ENCODE measurements at regions not wholly inside any gene's neighbourhood (a gene's known extent, or its start where the extent isn't known, plus 50 kb on each side); places are given as distances from the start of the nearest gene placed in this dataset.
"Not testable (repeated sequence)": the region's sequence is repeated elsewhere in the genome, so short reads cannot be mapped to it uniquely, and the experiment has no call there.

DNA sequence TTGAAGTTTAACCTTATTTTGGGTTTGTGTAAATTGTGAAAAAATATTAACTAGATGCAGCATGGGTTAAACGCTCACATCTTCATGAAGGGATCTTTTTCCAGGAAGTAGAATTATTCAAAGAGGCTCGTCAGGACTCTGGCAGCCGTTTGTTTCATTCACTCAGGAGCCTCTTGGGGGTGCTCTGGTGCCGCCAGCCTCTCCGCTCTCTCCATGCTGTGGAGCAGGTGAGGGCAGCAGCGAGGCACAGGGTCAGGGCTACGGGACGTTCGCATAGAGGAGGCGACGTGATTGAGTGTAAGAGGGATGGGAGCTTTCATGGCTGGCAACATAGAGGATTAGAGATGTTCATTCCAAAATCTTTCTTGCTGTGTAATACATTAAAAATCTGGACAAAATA, 110.8 kb downstream of the GOLGA6L22 start:
- no CpG with 5 or more reads among the region's 11 CpGs for WGBS, 2 experiments (ENCODE audit: extremely low coverage in 1 of 2, insufficient coverage in 1 of 2, insufficient read length in 1 of 2, insufficient replicate concordance in 2 of 2, low coverage in 1 of 2, low lambda C conversion rate in 2 of 2, missing lambda C conversion rate in 1 of 2)
- CTCF ChIA-PET (ENCODE audit: partially characterized antibody) = not testable (repeated sequence)

DNA sequence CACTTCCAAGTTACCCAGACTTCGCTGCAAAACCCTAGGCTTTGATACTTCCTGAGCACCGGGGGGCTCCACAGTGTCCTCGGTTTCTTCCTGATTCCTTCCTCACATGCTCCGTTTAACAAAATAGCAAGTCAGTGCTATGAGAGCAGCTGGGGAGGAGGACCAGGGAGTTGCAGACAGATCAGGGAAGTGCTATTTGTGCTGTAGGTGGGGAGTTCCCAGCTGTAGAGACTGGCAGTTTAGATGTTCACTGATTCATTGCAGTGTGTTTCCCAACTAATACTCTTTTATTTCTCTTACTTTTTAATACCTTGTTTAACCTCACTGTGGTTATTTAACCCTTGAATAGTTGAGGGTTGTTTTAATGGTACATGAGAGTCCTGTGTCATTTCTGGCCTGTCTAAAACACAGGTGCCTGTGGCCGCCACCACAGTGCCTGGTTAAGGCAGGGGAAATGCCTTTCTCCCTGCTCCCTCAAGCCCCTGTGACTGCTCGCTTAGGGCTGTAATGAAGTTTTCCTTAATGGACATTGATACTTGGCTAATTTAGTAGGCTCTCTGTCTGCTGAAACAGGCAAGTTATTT, 113.5 kb downstream of the GOLGA6L22 start:
- H2BK12ac ChIP-seq (ENCODE audit: low read depth, low read length); H2BK15ac ChIP-seq (ENCODE audit: low read length); H3K79me2 ChIP-seq (ENCODE audit: control insufficient read depth in 1 of 2, insufficient read depth in 2 of 2, low read length in 2 of 2); H2BK5ac ChIP-seq (ENCODE audit: low read depth, low read length); H2BK20ac ChIP-seq (ENCODE audit: low read length); H3K79me1 ChIP-seq (ENCODE audit: low read depth, low read length); DNase-seq (ENCODE audit: low read depth in 1 of 2, low spot score in 2 of 2); H2AK5ac ChIP-seq (ENCODE audit: low read depth, low read length); FAIRE-seq; H3K4me1 ChIP-seq (replicated peaks in 1 of 4; ENCODE audit: control insufficient read depth in 3 of 4, insufficient read depth in 4 of 4, low read length in 3 of 4); H3K23ac ChIP-seq (ENCODE audit: insufficient read length); H3K4me2 ChIP-seq (ENCODE audit: insufficient read depth in 1 of 2, low read depth in 2 of 2, low read length in 2 of 2); H3K27ac ChIP-seq (ENCODE audit: low read depth, low read length); H3K9ac ChIP-seq (replicated peaks in 1 of 4; ENCODE audit: extremely low read depth in 1 of 4, low read depth in 3 of 4, low read length in 3 of 4); H3K23me2 ChIP-seq (ENCODE audit: low read depth, low read length); H3K14ac ChIP-seq (ENCODE audit: insufficient read length); H4K20me1 ChIP-seq (replicated peaks in 1 of 2; ENCODE audit: control insufficient read depth in 1 of 2, insufficient read depth in 2 of 2, low read length in 2 of 2); CTCF ChIA-PET (ENCODE audit: partially characterized antibody); H3K56ac ChIP-seq (replicated peaks; ENCODE audit: insufficient read length, low read depth, low read length); H4K8ac ChIP-seq (ENCODE audit: extremely low read depth, insufficient read depth, low read length); H2BK120ac ChIP-seq (replicated peaks; ENCODE audit: low read depth, low read length); H3K9me3 ChIP-seq (ENCODE audit: insufficient read depth in 2 of 2, low read depth in 1 of 2, low read length in 1 of 2); H4K91ac ChIP-seq (replicated peaks; ENCODE audit: insufficient read length, low read length); H3K36me3 ChIP-seq (ENCODE audit: control insufficient read depth in 2 of 4, insufficient read depth in 4 of 4, low read length in 3 of 4); POLR2A ChIA-PET (ENCODE audit: partially characterized antibody); H3K27me3 ChIP-seq (replicated peaks in 1 of 4; ENCODE audit: control insufficient read depth in 3 of 4, extremely low read depth in 1 of 4, insufficient read depth in 3 of 4, low read length in 3 of 4); H2AFZ ChIP-seq (ENCODE audit: low read length); H4K5ac ChIP-seq (ENCODE audit: insufficient read length, low read depth, low read length); H3K4me3 ChIP-seq (ENCODE audit: extremely low read depth in 1 of 4, insufficient read depth in 2 of 4, low read depth in 3 of 4, low read length in 4 of 4); H3K4ac ChIP-seq (replicated peaks; ENCODE audit: insufficient read length, low read depth, low read length); H3K18ac ChIP-seq (ENCODE audit: extremely low read depth, low read length): not testable (repeated sequence)
- WGBS, 2 experiments (ENCODE audit: extremely low coverage in 1 of 2, insufficient coverage in 1 of 2, insufficient read length in 1 of 2, insufficient replicate concordance in 2 of 2, low coverage in 1 of 2, low lambda C conversion rate in 2 of 2, missing lambda C conversion rate in 1 of 2) = 100% methylated on average over 2 of the region's 6 CpGs; no CpG with 5 or more reads in 1 of the 2 experiments

More for the DNA sequence above, 110.8 kb downstream of the GOLGA6L22 start:
- H2AFZ ChIP-seq (ENCODE audit: low read length); H3K36me3 ChIP-seq (ENCODE audit: control insufficient read depth in 2 of 4, insufficient read depth in 4 of 4, low read length in 3 of 4); H2AK5ac ChIP-seq (ENCODE audit: low read depth, low read length); H4K91ac ChIP-seq (replicated peaks; ENCODE audit: insufficient read length, low read length); H3K27me3 ChIP-seq (replicated peaks in 1 of 4; ENCODE audit: control insufficient read depth in 3 of 4, extremely low read depth in 1 of 4, insufficient read depth in 3 of 4, low read length in 3 of 4); H2BK5ac ChIP-seq (ENCODE audit: low read depth, low read length); H4K20me1 ChIP-seq (replicated peaks in 1 of 2; ENCODE audit: control insufficient read depth in 1 of 2, insufficient read depth in 2 of 2, low read length in 2 of 2); POLR2A ChIA-PET (ENCODE audit: partially characterized antibody); H3K4me1 ChIP-seq (replicated peaks in 1 of 4; ENCODE audit: control insufficient read depth in 3 of 4, insufficient read depth in 4 of 4, low read length in 3 of 4); H3K9me3 ChIP-seq (ENCODE audit: insufficient read depth in 2 of 2, low read depth in 1 of 2, low read length in 1 of 2); H4K8ac ChIP-seq (ENCODE audit: extremely low read depth, insufficient read depth, low read length); H3K18ac ChIP-seq (ENCODE audit: extremely low read depth, low read length); H2BK15ac ChIP-seq (ENCODE audit: low read length); H2BK120ac ChIP-seq (replicated peaks; ENCODE audit: low read depth, low read length); H2BK20ac ChIP-seq (ENCODE audit: low read length); H3K56ac ChIP-seq (replicated peaks; ENCODE audit: insufficient read length, low read depth, low read length); H4K5ac ChIP-seq (ENCODE audit: insufficient read length, low read depth, low read length); H3K4ac ChIP-seq (replicated peaks; ENCODE audit: insufficient read length, low read depth, low read length); H3K4me3 ChIP-seq (ENCODE audit: extremely low read depth in 1 of 4, insufficient read depth in 2 of 4, low read depth in 3 of 4, low read length in 4 of 4); H3K9ac ChIP-seq (replicated peaks in 1 of 4; ENCODE audit: extremely low read depth in 1 of 4, low read depth in 3 of 4, low read length in 3 of 4); H3K23ac ChIP-seq (ENCODE audit: insufficient read length); H3K23me2 ChIP-seq (ENCODE audit: low read depth, low read length); FAIRE-seq; H3K4me2 ChIP-seq (ENCODE audit: insufficient read depth in 1 of 2, low read depth in 2 of 2, low read length in 2 of 2); DNase-seq (ENCODE audit: low read depth in 1 of 2, low spot score in 2 of 2); H3K79me2 ChIP-seq (ENCODE audit: control insufficient read depth in 1 of 2, insufficient read depth in 2 of 2, low read length in 2 of 2); H3K14ac ChIP-seq (ENCODE audit: insufficient read length); H3K79me1 ChIP-seq (ENCODE audit: low read depth, low read length); H2BK12ac ChIP-seq (ENCODE audit: low read depth, low read length); H3K27ac ChIP-seq (ENCODE audit: low read depth, low read length): not testable (repeated sequence)

Measured in H1 (cell line).